ENCODE measurements at regions not wholly inside any gene's neighbourhood (a gene's known extent, or its start where the extent isn't known, plus 50 kb on each side); places are given as distances from the start of the nearest gene placed in this dataset.

GRCh38 chr3:147989344-147989743 lies 580.2 kb downstream of the ZIC1 start:
- TF ChIP-seq DPF2 (IDR thresholded peaks at IDR 0.05): no peak
- TF ChIP-seq, protein P1, sequence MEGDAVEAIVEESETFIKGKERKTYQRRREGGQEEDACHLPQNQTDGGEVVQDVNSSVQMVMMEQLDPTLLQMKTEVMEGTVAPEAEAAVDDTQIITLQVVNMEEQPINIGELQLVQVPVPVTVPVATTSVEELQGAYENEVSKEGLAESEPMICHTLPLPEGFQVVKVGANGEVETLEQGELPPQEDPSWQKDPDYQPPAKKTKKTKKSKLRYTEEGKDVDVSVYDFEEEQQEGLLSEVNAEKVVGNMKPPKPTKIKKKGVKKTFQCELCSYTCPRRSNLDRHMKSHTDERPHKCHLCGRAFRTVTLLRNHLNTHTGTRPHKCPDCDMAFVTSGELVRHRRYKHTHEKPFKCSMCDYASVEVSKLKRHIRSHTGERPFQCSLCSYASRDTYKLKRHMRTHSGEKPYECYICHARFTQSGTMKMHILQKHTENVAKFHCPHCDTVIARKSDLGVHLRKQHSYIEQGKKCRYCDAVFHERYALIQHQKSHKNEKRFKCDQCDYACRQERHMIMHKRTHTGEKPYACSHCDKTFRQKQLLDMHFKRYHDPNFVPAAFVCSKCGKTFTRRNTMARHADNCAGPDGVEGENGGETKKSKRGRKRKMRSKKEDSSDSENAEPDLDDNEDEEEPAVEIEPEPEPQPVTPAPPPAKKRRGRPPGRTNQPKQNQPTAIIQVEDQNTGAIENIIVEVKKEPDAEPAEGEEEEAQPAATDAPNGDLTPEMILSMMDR (IDR thresholded peaks at IDR 0.05 in 2 of 3, conservative IDR thresholded peaks at IDR 0.05 in 1 of 3; ENCODE audit: control insufficient read depth in 2 of 3, extremely low read depth in 1 of 3, insufficient read depth in 1 of 3, low read depth in 3 of 3, low read length in 3 of 3): no peak
- no peak for TF ChIP-seq ZBTB11 (CRISPR knock-in tag; IDR thresholded peaks at IDR 0.05)
- TF ChIP-seq, protein P2, sequence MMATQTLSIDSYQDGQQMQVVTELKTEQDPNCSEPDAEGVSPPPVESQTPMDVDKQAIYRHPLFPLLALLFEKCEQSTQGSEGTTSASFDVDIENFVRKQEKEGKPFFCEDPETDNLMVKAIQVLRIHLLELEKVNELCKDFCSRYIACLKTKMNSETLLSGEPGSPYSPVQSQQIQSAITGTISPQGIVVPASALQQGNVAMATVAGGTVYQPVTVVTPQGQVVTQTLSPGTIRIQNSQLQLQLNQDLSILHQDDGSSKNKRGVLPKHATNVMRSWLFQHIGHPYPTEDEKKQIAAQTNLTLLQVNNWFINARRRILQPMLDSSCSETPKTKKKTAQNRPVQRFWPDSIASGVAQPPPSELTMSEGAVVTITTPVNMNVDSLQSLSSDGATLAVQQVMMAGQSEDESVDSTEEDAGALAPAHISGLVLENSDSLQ (IDR thresholded peaks at IDR 0.05): no peak
- no peak for TF ChIP-seq EP300 (IDR thresholded peaks at IDR 0.05; ENCODE audit: borderline replicate concordance in 1 of 2, control insufficient read depth in 1 of 2, low read depth in 2 of 2, low read length in 2 of 2)
- TF ChIP-seq SP1 (IDR thresholded peaks at IDR 0.05; ENCODE audit: low read depth, low read length): no peak
- TF ChIP-seq RELA (IDR thresholded peaks at IDR 0.05; ENCODE audit: borderline replicate concordance, partially characterized antibody): no peak
- TF ChIP-seq CREB1 (IDR thresholded peaks at IDR 0.05; ENCODE audit: low read depth): no peak
- TF ChIP-seq SRF (IDR thresholded peaks at IDR 0.05; ENCODE audit: low read depth in 2 of 2, low read length in 2 of 2): no peak
- no peak for TF ChIP-seq CHD2 (IDR thresholded peaks at IDR 0.05; ENCODE audit: borderline replicate concordance, low read depth, low read length)
- TF ChIP-seq POLR2A (IDR thresholded peaks at IDR 0.05; ENCODE audit: low read depth, low read length): no peak
